SU-DHL-6 (cell line): ENCODE measurements at regions not wholly inside any gene's neighbourhood (a gene's known extent, or its start where the extent isn't known, plus 50 kb on each side); places are given as distances from the start of the nearest gene placed in this dataset.

ENCODE experiments used
- H2AFZ ChIP-seq: fragments of 200-600 bp; sonication (generic); 2 replicates; pipeline ENCODE4 v1.6.1; 2014; ENCODE audit warnings: low read depth, mild to moderate bottlenecking, moderate library complexity, mixed read lengths, antibody characterized with exemption, low read length; ENCODE audit not compliant: severe bottlenecking
- H3F3A ChIP-seq: fragments of 200-600 bp; shearing (Covaris generic); 2 replicates; pipeline ENCODE4 v1.6.0; 2016; ENCODE audit warnings: antibody characterized with exemption, mild to moderate bottlenecking; ENCODE audit not compliant: insufficient read depth
- H3K27ac ChIP-seq: fragments of 200-600 bp; sonication (generic); 2 replicates; pipeline ENCODE4 v1.5.1; 2016; ENCODE audit warnings: low read depth, mild to moderate bottlenecking, low read length, moderate library complexity, mixed read lengths
- H3K27me3 ChIP-seq: fragments of 200-600 bp; sonication (generic), shearing (Covaris generic); 2 replicates; pipeline ENCODE4 v1.6.0; 2014; ENCODE audit warnings: mild to moderate bottlenecking, low read length
- H3K36me3 ChIP-seq: fragments of 200-600 bp; sonication (generic); 2 replicates; pipeline ENCODE4 v1.6.1; 2014; ENCODE audit warnings: mild to moderate bottlenecking, low read length, mixed read lengths
- H3K4me2 ChIP-seq: fragments of 300-600, 200-600 bp; shearing (Covaris generic), sonication (generic); 2 replicates; pipeline ENCODE4 v1.6.0; 2014; ENCODE audit warnings: low read length, low read depth, mild to moderate bottlenecking; ENCODE audit not compliant: poor library complexity, severe bottlenecking
- H3K4me3 ChIP-seq: fragments of 200-600 bp; sonication (generic); 2 replicates; pipeline ENCODE4 v1.5.1; 2014; ENCODE audit warnings: antibody characterized with exemption, low read length, mild to moderate bottlenecking, mixed read lengths; ENCODE audit not compliant: insufficient read depth, poor library complexity, severe bottlenecking
- H3K79me2 ChIP-seq: fragments of 200-600 bp; sonication (generic); 2 replicates; pipeline ENCODE4 v1.6.1; 2014; ENCODE audit warnings: mild to moderate bottlenecking, low read length, moderate library complexity; ENCODE audit not compliant: insufficient read depth
- H3K9ac ChIP-seq: fragments of 200-600 bp; sonication (generic); 2 replicates; pipeline ENCODE4 v1.7.0; 2014; ENCODE audit warnings: mild to moderate bottlenecking, low read length
- H3K9me2 ChIP-seq: fragments of 200-600 bp; sonication (generic); replicated peaks from 2 replicates; pipeline ENCODE4 v1.6.1; 2014; ENCODE audit warnings: low read length; ENCODE audit not compliant: insufficient read depth
- H3K9me3 ChIP-seq: fragments of 200-600 bp; sonication (generic); 2 replicates; pipeline ENCODE4 v1.6.1; 2014; ENCODE audit warnings: low read length, mixed read lengths; ENCODE audit not compliant: insufficient read depth
- H4K20me1 ChIP-seq: fragments of 200-600 bp; sonication (generic); 2 replicates; pipeline ENCODE4 v1.6.1; 2014; ENCODE audit warnings: low read depth, mild to moderate bottlenecking, antibody characterized with exemption, low read length, moderate library complexity, mixed read lengths
- EZH2phosphoT487 ChIP-seq: fragments of 200-600 bp; sonication (generic), shearing (Covaris generic); conservative IDR thresholded peaks from 2 replicates; pipeline ENCODE4 v1.6.1; 2018; ENCODE audit warnings: mild to moderate bottlenecking, antibody characterized with exemption, low read length, moderate library complexity, mixed read lengths
- TF ChIP-seq, protein P1 (sequence below): fragments of 200-600 bp; sonication (generic); IDR thresholded peaks from one replicate; pipeline ENCODE4 v1.5.1; 2017; ENCODE audit warnings: antibody characterized with exemption, mild to moderate bottlenecking, low read length, moderate library complexity; ENCODE audit not compliant: insufficient read depth, poor library complexity, severe bottlenecking

GRCh38 chr11:23413057-23413456 lies 552.8 kb upstream of the CCDC179 start:
- Histone ChIP-seq H3K4me3 (no peak overlapping the region), H3K27me3 (no peaks in the 10 kb centered on the region)

DNA sequence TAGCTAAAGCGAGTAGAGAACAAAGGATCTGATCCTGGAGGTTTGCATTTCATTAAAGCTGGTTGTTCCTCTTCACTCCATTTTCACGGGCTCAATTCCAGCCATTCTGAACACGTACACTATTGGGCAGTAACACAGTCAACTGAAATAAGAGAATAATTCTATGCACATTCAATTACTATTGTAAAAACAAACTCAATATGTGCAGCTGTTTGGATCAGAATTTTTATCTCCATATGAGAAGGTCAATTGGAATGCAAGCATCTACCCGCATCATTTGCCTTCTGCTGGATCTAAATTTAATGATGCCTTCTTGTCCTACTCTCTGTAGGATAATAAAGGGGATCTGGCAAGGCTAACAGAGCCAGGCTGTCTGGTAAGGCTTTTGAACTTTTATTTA lies 562.8 kb upstream of the CCDC179 start:
- Histone ChIP-seq H4K20me1 (no peaks in the 10 kb centered on the region), H3K9me3 (no peaks in the 10 kb centered on the region), H2AFZ (no peak overlapping the region), H3K9me2 (no peaks in the 10 kb centered on the region), H3F3A (no peaks in the 10 kb centered on the region), H3K4me3 (no peak overlapping the region), H3K27me3 (no peaks in the 10 kb centered on the region), H3K36me3 (no peaks in the 10 kb centered on the region), H3K4me2 (no peak overlapping the region), H3K27ac (no peak overlapping the region), H3K9ac (no peak overlapping the region), H3K79me2 (no peaks in the 10 kb centered on the region)
- TF ChIP-seq, protein P1, sequence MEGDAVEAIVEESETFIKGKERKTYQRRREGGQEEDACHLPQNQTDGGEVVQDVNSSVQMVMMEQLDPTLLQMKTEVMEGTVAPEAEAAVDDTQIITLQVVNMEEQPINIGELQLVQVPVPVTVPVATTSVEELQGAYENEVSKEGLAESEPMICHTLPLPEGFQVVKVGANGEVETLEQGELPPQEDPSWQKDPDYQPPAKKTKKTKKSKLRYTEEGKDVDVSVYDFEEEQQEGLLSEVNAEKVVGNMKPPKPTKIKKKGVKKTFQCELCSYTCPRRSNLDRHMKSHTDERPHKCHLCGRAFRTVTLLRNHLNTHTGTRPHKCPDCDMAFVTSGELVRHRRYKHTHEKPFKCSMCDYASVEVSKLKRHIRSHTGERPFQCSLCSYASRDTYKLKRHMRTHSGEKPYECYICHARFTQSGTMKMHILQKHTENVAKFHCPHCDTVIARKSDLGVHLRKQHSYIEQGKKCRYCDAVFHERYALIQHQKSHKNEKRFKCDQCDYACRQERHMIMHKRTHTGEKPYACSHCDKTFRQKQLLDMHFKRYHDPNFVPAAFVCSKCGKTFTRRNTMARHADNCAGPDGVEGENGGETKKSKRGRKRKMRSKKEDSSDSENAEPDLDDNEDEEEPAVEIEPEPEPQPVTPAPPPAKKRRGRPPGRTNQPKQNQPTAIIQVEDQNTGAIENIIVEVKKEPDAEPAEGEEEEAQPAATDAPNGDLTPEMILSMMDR, result no peak
- no peak for TF ChIP-seq EZH2phosphoT487

More at GRCh38 chr11:23413057-23413456, 552.8 kb upstream of the CCDC179 start:
- no peaks in the 10 kb centered on the region for H3F3A ChIP-seq
- no peaks in the 10 kb centered on the region for H3K9me3 ChIP-seq
- no peak overlapping the region for H3K4me2 ChIP-seq
- no peaks in the 10 kb centered on the region for H3K79me2 ChIP-seq
- no peak overlapping the region for H3K27ac ChIP-seq
- no peaks in the 10 kb centered on the region for H3K9me2 ChIP-seq
- H3K36me3 ChIP-seq, result no peaks in the 10 kb centered on the region
- no peak overlapping the region for H2AFZ ChIP-seq
- no peaks in the 10 kb centered on the region for H4K20me1 ChIP-seq
- no peak overlapping the region for H3K9ac ChIP-seq
- no peak for TF ChIP-seq EZH2phosphoT487
- TF ChIP-seq, protein P1, result no peak

DNA sequence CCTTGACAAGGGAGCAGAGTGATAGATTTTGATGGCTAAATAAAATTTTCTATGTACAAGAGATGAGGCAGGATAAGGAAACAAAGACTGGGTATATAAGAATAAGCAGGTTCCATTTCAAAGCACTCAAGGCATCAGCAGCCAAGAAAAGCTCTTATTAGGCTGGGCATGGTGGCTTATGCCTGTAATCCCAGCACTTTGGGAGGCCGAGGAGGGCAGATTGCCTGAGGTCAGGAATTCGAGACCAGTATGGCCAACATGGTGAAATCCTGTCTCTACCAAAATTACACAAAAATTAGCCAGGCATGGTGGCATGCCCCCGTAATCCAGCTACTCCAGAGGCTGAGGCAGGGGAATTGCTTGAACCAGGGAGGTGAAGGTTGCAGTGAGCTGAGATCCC lies 563.4 kb upstream of the CCDC179 start:
- Histone ChIP-seq H3K9ac (no peak overlapping the region), H3K27me3 (no peaks in the 10 kb centered on the region), H3K36me3 (no peaks in the 10 kb centered on the region), H3K27ac (no peak overlapping the region), H3K4me3 (no peak overlapping the region), H3K9me2 (no peaks in the 10 kb centered on the region), H3K9me3 (no peaks in the 10 kb centered on the region), H3K79me2 (no peaks in the 10 kb centered on the region), H3F3A (no peaks in the 10 kb centered on the region), H2AFZ (no peak overlapping the region), H4K20me1 (no peaks in the 10 kb centered on the region), H3K4me2 (no peak overlapping the region)
- TF ChIP-seq, protein P1, result no peak
- no peak for TF ChIP-seq EZH2phosphoT487
